PC-3 (cell line): ENCODE measurements at regions not wholly inside any gene's neighbourhood (a gene's known extent, or its start where the extent isn't known, plus 50 kb on each side); places are given as distances from the start of the nearest gene placed in this dataset.

Source experiments
- ATAC-seq: fragments of 200-7000 bp; cut with Tn5 transposase; 2 replicates; pipeline ENCODE4 v1.9.1; 2020; ENCODE audit warnings: mild to moderate bottlenecking, moderate library complexity
- BruUV-seq: library from RNA; stranded (reverse); fragments of 400-500 nt; replicated peaks from 2 replicates; lab custom pipeline; 2021; lab: Mats Ljungman, UMichigan
- CTCF ChIA-PET: fragments of 300-600 bp; sonication (Branson Sonifier 250); formaldehyde crosslinking; loops from one replicate; lab custom pipeline; 2022; ENCODE audit warnings: antibody characterized with exemption; lab: Charles Lee
- POLR2A ChIA-PET: fragments of 300-600 bp; sonication (Branson Sonifier 250); formaldehyde crosslinking; loops from one replicate; lab custom pipeline; 2022; ENCODE audit warnings: antibody characterized with exemption; ENCODE audit not compliant: unreplicated experiment; lab: Charles Lee
- DNase-seq: peaks from one replicate; pipeline ENCODE4 v3.0.0-alpha.2; 2015
- H2AFZ ChIP-seq: fragments of 300-600 bp; sonication (generic); 2 replicates; pipeline ENCODE4 v1.6.0; 2016; ENCODE audit warnings: antibody characterized with exemption, low read length
- H3F3A ChIP-seq: fragments of 300-600 bp; sonication (generic); one replicate; pipeline ENCODE4 v1.6.0; 2017; ENCODE audit warnings: antibody characterized with exemption, low read length, control low read depth, mild to moderate bottlenecking; ENCODE audit not compliant: unreplicated experiment
- H3K27ac ChIP-seq: fragments of 300-600 bp; sonication (generic); 2 replicates; pipeline ENCODE4 v1.5.1; 2016; ENCODE audit warnings: mild to moderate bottlenecking, low read length
- H3K27me3 ChIP-seq: fragments of 300-600 bp; sonication (generic); 2 replicates; pipeline ENCODE4 v1.6.1; 2016; ENCODE audit warnings: low read length, mixed read lengths
- H3K36me3 ChIP-seq: fragments of 300-600 bp; sonication (generic); 2 replicates; pipeline ENCODE4 v1.6.1; 2016; ENCODE audit warnings: low read depth, mixed run types, low read length, mixed read lengths
- H3K4me1 ChIP-seq: fragments of 300-600 bp; sonication (generic); 2 replicates; pipeline ENCODE4 v1.5.1; 2016; ENCODE audit warnings: low read length; ENCODE audit not compliant: insufficient read depth
- H3K4me2 ChIP-seq: fragments of 300-600 bp; sonication (generic); 2 replicates; pipeline ENCODE4 v1.6.0; 2016; ENCODE audit warnings: low read length
- H3K4me3 ChIP-seq: fragments of 300-600 bp; sonication (generic); 2 replicates; pipeline ENCODE4 v1.5.1; 2016; ENCODE audit warnings: mild to moderate bottlenecking, low read length, mixed read lengths
- H3K79me2 ChIP-seq: fragments of 300-600 bp; sonication (generic); 2 replicates; pipeline ENCODE4 v1.6.1; 2017; ENCODE audit warnings: low read length, mixed read lengths
- H3K9ac ChIP-seq: fragments of 300-600 bp; sonication (generic); 2 replicates; pipeline ENCODE4 v1.6.0; 2016; ENCODE audit warnings: mild to moderate bottlenecking, low read length
- H3K9me2 ChIP-seq: fragments of 300-600 bp; sonication (generic); replicated peaks from 2 replicates; pipeline ENCODE4 v1.6.1; 2016; ENCODE audit warnings: mixed run types, low read length, mixed read lengths
- H3K9me3 ChIP-seq: fragments of 300-600 bp; sonication (generic); 2 replicates; pipeline ENCODE4 v1.6.1; 2016; ENCODE audit warnings: low read length, mixed read lengths
- H4K20me1 ChIP-seq: fragments of 300-600 bp; sonication (generic); 2 replicates; pipeline ENCODE4 v1.6.1; 2016; ENCODE audit warnings: low read length, mixed read lengths
- EZH2 ChIP-seq: fragments of 300-600 bp; sonication (generic); IDR thresholded peaks from one replicate; pipeline ENCODE4 v1.6.1; 2017; ENCODE audit warnings: antibody characterized with exemption, mild to moderate bottlenecking, low read length; ENCODE audit not compliant: unreplicated experiment
- EZH2phosphoT487 ChIP-seq: fragments of 300-600 bp; sonication (generic); IDR thresholded peaks from 2 replicates; pipeline ENCODE4 v1.6.1; 2018; ENCODE audit warnings: mild to moderate bottlenecking, antibody characterized with exemption, low read length, borderline replicate concordance
- intact Hi-C: fragments of 100-400 bp; cut with micrococcal nuclease; formaldehyde crosslinking; loops from 2 replicates; pipeline ENCODE4 v1.9.0; 2023
- TF ChIP-seq, protein P1 (sequence below): fragments of 300-600 bp; sonication (generic); conservative IDR thresholded peaks from 2 replicates; pipeline ENCODE4 v1.5.1; 2017; ENCODE audit warnings: antibody characterized with exemption, low read depth, mild to moderate bottlenecking, low read length

DNA sequence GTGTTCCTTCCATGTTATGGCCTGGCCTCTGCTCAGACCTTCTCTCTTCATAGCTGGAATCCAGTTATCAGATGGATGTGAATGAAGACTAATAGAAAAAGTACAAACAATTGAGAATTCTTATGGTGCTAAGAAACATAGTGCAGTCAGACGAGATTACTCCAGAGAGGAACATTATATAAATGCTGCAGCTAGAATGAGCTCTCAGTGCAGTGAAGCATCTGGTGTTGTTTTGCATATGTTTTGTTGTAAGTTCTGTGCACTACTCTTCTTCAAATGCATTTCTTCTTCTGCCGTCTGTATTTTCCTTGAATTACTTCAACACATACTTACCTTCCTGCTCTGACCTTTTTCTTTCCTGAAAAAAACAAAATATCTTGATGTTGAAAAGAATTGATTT is 602.4 kb upstream of the CDH18 start:
- H3K4me1 ChIP-seq = no peaks in the 10 kb centered on the region

DNA sequence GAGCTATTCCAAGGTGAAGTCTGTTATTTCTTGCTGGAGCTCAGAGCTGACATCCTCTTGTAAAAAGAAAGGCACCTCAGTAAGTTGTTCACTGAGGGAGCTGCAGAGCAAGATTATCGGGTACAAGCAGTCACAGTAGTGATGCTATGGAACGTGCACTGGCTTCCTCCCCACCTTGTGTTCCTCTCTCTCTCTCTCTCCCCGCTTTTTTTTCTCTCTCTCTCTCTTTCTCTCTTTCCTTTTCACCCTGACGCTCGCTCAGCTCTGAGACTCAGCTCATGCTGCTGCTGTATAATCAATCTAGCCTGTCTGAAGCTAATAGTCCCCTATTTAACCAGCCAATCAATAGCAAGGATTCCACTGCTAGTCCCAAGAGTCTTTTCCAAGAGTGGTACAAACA is 587.6 kb upstream of the CDH18 start:
- H3F3A ChIP-seq = no peaks in the 10 kb centered on the region
- H3K36me3 ChIP-seq = no peaks in the 10 kb centered on the region
- H3K4me3 ChIP-seq = no peak overlapping the region
- H3K27me3 ChIP-seq = no peaks in the 10 kb centered on the region
- H3K79me2 ChIP-seq = no peaks in the 10 kb centered on the region
- no peak overlapping the region for H3K27ac ChIP-seq
- no peak overlapping the region for H3K9ac ChIP-seq
- H2AFZ ChIP-seq = no peak overlapping the region
- ATAC-seq (no peak), DNase-seq (no peak)
- TF ChIP-seq EZH2phosphoT487 (no peak), EZH2 (no peak)
- TF ChIP-seq, protein P1, sequence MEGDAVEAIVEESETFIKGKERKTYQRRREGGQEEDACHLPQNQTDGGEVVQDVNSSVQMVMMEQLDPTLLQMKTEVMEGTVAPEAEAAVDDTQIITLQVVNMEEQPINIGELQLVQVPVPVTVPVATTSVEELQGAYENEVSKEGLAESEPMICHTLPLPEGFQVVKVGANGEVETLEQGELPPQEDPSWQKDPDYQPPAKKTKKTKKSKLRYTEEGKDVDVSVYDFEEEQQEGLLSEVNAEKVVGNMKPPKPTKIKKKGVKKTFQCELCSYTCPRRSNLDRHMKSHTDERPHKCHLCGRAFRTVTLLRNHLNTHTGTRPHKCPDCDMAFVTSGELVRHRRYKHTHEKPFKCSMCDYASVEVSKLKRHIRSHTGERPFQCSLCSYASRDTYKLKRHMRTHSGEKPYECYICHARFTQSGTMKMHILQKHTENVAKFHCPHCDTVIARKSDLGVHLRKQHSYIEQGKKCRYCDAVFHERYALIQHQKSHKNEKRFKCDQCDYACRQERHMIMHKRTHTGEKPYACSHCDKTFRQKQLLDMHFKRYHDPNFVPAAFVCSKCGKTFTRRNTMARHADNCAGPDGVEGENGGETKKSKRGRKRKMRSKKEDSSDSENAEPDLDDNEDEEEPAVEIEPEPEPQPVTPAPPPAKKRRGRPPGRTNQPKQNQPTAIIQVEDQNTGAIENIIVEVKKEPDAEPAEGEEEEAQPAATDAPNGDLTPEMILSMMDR = no peak
- no peak overlapping the region for H3K4me2 ChIP-seq
- ChIA-PET CTCF (interaction anchor here (0.6 kb wide), 1 partner anchor 237 kb away, joined by 4 read pairs; no protein-coding TSS in a partner anchor), POLR2A (no interaction called here)
- H3K9me3 ChIP-seq = no peaks in the 10 kb centered on the region
- peaks cover 16% of the 10 kb centered on the region for H3K4me1 ChIP-seq
- intact Hi-C loops = no loop called here
- H3K9me2 ChIP-seq = no peaks in the 10 kb centered on the region
- H4K20me1 ChIP-seq = no peaks in the 10 kb centered on the region
- BruUV-seq = no TSS peak

More for the DNA sequence above, 602.4 kb upstream of the CDH18 start:
- H4K20me1 ChIP-seq = no peaks in the 10 kb centered on the region
- H3K9ac ChIP-seq = no peak overlapping the region
- no peaks in the 10 kb centered on the region for H3K36me3 ChIP-seq
- no peak overlapping the region for H2AFZ ChIP-seq
- POLR2A ChIA-PET = no interaction called here
- ATAC-seq (no peak), DNase-seq (no peak)
- H3K27me3 ChIP-seq = no peaks in the 10 kb centered on the region
- H3K79me2 ChIP-seq = no peaks in the 10 kb centered on the region
- H3K9me3 ChIP-seq = no peaks in the 10 kb centered on the region
- CTCF ChIA-PET = no interaction called here
- no peaks in the 10 kb centered on the region for H3K9me2 ChIP-seq
- intact Hi-C loops = no loop called here
- H3K4me2 ChIP-seq = no peak overlapping the region
- no peak for TF ChIP-seq EZH2
- TF ChIP-seq, protein P1 = no peak
- no peak for TF ChIP-seq EZH2phosphoT487
- H3F3A ChIP-seq = no peaks in the 10 kb centered on the region
- no peak overlapping the region for H3K4me3 ChIP-seq
- no peak overlapping the region for H3K27ac ChIP-seq
- BruUV-seq = no TSS peak

DNA sequence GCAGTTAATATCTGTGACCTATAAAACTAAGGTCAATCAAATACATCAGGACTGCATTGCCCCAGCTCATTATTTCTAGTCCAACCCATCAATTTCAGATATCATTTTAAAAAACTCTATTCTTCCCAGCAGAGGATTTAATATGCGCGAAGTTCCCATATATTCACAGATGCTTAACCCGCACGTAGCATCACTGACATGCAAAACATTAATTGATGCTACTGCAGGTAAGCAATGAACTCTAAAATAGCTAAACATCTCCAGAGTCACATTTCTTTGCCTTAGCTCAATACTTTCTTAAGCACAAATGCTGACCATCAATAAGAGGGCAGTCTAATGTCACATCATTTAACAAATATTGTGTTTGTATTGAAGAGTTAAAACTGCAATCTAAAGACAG is 586.6 kb upstream of the CDH18 start:
- intact Hi-C loops = loop anchor here (5.0 kb wide), 1 partner anchor 287 kb away; no protein-coding TSS in a partner anchor

More for the DNA sequence above, 586.6 kb upstream of the CDH18 start:
- no peak overlapping the region for H3K4me3 ChIP-seq
- H4K20me1 ChIP-seq = no peaks in the 10 kb centered on the region
- ATAC-seq (no peak), DNase-seq (no peak)
- no peaks in the 10 kb centered on the region for H3K36me3 ChIP-seq
- H3F3A ChIP-seq = no peaks in the 10 kb centered on the region
- TF ChIP-seq, protein P1 = no peak
- TF ChIP-seq EZH2phosphoT487 = no peak
- TF ChIP-seq EZH2 = no peak
- no peak overlapping the region for H2AFZ ChIP-seq
- CTCF ChIA-PET = interaction anchor here (0.6 kb wide), 1 partner anchor 18 kb away, joined by 3 read pairs; no protein-coding TSS in a partner anchor
- no peak overlapping the region for H3K27ac ChIP-seq
- no peak overlapping the region for H3K4me2 ChIP-seq
- BruUV-seq = no TSS peak
- no peaks in the 10 kb centered on the region for H3K9me2 ChIP-seq
- no peaks in the 10 kb centered on the region for H3K9me3 ChIP-seq
- no peaks in the 10 kb centered on the region for H3K79me2 ChIP-seq
- H3K4me1 ChIP-seq = peaks cover 16% of the 10 kb centered on the region
- POLR2A ChIA-PET = no interaction called here
- H3K27me3 ChIP-seq = no peaks in the 10 kb centered on the region
- no peak overlapping the region for H3K9ac ChIP-seq
